DOHH2 (cell line): ENCODE measurements at regions not wholly inside any gene's neighbourhood (a gene's known extent, or its start where the extent isn't known, plus 50 kb on each side); places are given as distances from the start of the nearest gene placed in this dataset.

Experiments
- H3F3A ChIP-seq: fragments of 200-600 bp; sonication (generic), shearing (Covaris generic); 2 replicates; pipeline ENCODE4 v1.6.0; 2016; ENCODE audit warnings: antibody characterized with exemption, mild to moderate bottlenecking; ENCODE audit not compliant: control insufficient read depth, insufficient read depth
- H3K27ac ChIP-seq: fragments of 200-600 bp; sonication (generic); 2 replicates; pipeline ENCODE4 v1.5.1; 2014; ENCODE audit warnings: low read depth, mild to moderate bottlenecking, low read length, moderate library complexity
- H3K27me3 ChIP-seq: fragments of 200-600 bp; sonication (generic); 2 replicates; pipeline ENCODE4 v1.6.1; 2014; ENCODE audit warnings: mild to moderate bottlenecking, low read length, mixed read lengths; ENCODE audit not compliant: control insufficient read depth
- H3K36me3 ChIP-seq: fragments of 200-600 bp; sonication (generic); 2 replicates; pipeline ENCODE4 v1.6.1; 2014; ENCODE audit warnings: mild to moderate bottlenecking, low read length, moderate library complexity, mixed read lengths; ENCODE audit not compliant: control insufficient read depth
- H3K4me1 ChIP-seq: fragments of 200-600 bp; sonication (generic); 2 replicates; pipeline ENCODE4 v1.6.1; 2014; ENCODE audit warnings: mild to moderate bottlenecking, low read length, mixed read lengths; ENCODE audit not compliant: control insufficient read depth
- H3K4me2 ChIP-seq: fragments of 200-600 bp; sonication (generic); 2 replicates; pipeline ENCODE4 v1.6.0; 2014; ENCODE audit warnings: mild to moderate bottlenecking, low read length, moderate library complexity
- H3K4me3 ChIP-seq: fragments of 200-600 bp; sonication (generic); 2 replicates; pipeline ENCODE4 v1.5.1; 2014; ENCODE audit warnings: mild to moderate bottlenecking, low read length, mixed read lengths
- H3K79me2 ChIP-seq: fragments of 200-600 bp; sonication (generic); 2 replicates; pipeline ENCODE4 v1.6.1; 2014; ENCODE audit warnings: mild to moderate bottlenecking, low read length, mixed read lengths; ENCODE audit not compliant: control insufficient read depth
- H3K9me2 ChIP-seq: fragments of 200-600 bp; sonication (generic); replicated peaks from 2 replicates; pipeline ENCODE4 v1.6.1; 2014; ENCODE audit warnings: mild to moderate bottlenecking, low read length, mixed read lengths; ENCODE audit not compliant: control insufficient read depth
- H3K9me3 ChIP-seq: fragments of 200-600 bp; sonication (generic); 2 replicates; pipeline ENCODE4 v1.6.1; 2014; ENCODE audit warnings: antibody characterized with exemption, low read length, mixed read lengths; ENCODE audit not compliant: control insufficient read depth, insufficient read depth
- H4K20me1 ChIP-seq: fragments of 200-600 bp; sonication (generic); 2 replicates; pipeline ENCODE4 v1.6.0; 2014; ENCODE audit warnings: low read depth, mild to moderate bottlenecking, antibody characterized with exemption, low read length, moderate library complexity; ENCODE audit not compliant: control insufficient read depth, insufficient read depth
- CTCF ChIP-seq: fragments of 200-600 bp; sonication (generic); IDR thresholded peaks from one replicate; pipeline ENCODE4 v1.5.1; 2014; ENCODE audit warnings: antibody characterized with exemption, mild to moderate bottlenecking, low read depth, low read length; ENCODE audit not compliant: poor library complexity, severe bottlenecking
- EZH2phosphoT487 ChIP-seq: fragments of 200-600 bp; sonication (generic); IDR thresholded peaks from 2 replicates; pipeline ENCODE4 v1.6.1; 2017; ENCODE audit warnings: borderline replicate concordance, mild to moderate bottlenecking, antibody characterized with exemption, low read length, moderate library complexity, mixed read lengths

- no peaks in the 10 kb centered on the region for H3K79me2 ChIP-seq
- no peak for TF ChIP-seq CTCF
- TF ChIP-seq EZH2phosphoT487: no peak
- H3K36me3 ChIP-seq: no peaks in the 10 kb centered on the region
- no peaks in the 10 kb centered on the region for H3K9me3 ChIP-seq
- H3K27me3 ChIP-seq: no peaks in the 10 kb centered on the region
- H3K27ac ChIP-seq: no peak overlapping the region
- no peaks in the 10 kb centered on the region for H3K4me1 ChIP-seq
- H4K20me1 ChIP-seq: no peaks in the 10 kb centered on the region
- H3K4me2 ChIP-seq: no peak overlapping the region
- no peaks in the 10 kb centered on the region for H3F3A ChIP-seq
- H3K4me3 ChIP-seq: no peak overlapping the region
- H3K9me2 ChIP-seq: no peaks in the 10 kb centered on the region
Measured at GRCh38 chr15:31803388-31803884, 226.9 kb upstream of the CHRNA7 start.

- Histone ChIP-seq H3K9me3 (no peaks in the 10 kb centered on the region), H3K9me2 (no peaks in the 10 kb centered on the region), H3K36me3 (no peaks in the 10 kb centered on the region), H3F3A (no peaks in the 10 kb centered on the region), H3K27me3 (no peaks in the 10 kb centered on the region), H4K20me1 (no peaks in the 10 kb centered on the region), H3K4me3 (no peak overlapping the region), H3K4me1 (no peaks in the 10 kb centered on the region), H3K4me2 (no peak overlapping the region), H3K27ac (no peak overlapping the region), H3K79me2 (no peaks in the 10 kb centered on the region)
- TF ChIP-seq CTCF: no peak
- no peak for TF ChIP-seq EZH2phosphoT487
Measured at GRCh38 chr15:31805090-31805662, 225.1 kb upstream of the CHRNA7 start.

- H3K4me2 ChIP-seq: no peak overlapping the region
- H3K27me3 ChIP-seq: no peaks in the 10 kb centered on the region
- H3K79me2 ChIP-seq: no peaks in the 10 kb centered on the region
- H4K20me1 ChIP-seq: no peaks in the 10 kb centered on the region
- H3K36me3 ChIP-seq: no peaks in the 10 kb centered on the region
- TF ChIP-seq CTCF (no peak), EZH2phosphoT487 (no peak)
- no peaks in the 10 kb centered on the region for H3K4me1 ChIP-seq
- no peak overlapping the region for H3K27ac ChIP-seq
- H3F3A ChIP-seq: no peaks in the 10 kb centered on the region
- no peak overlapping the region for H3K4me3 ChIP-seq
- no peaks in the 10 kb centered on the region for H3K9me2 ChIP-seq
- no peaks in the 10 kb centered on the region for H3K9me3 ChIP-seq
Measured at GRCh38 chr15:31806106-31806505, 224.2 kb upstream of the CHRNA7 start.
